HFFc6 (cell line): ENCODE measurements at regions not wholly inside any gene's neighbourhood (a gene's known extent, or its start where the extent isn't known, plus 50 kb on each side); places are given as distances from the start of the nearest gene placed in this dataset.

Experiments
- DNase-seq: peaks from one replicate; pipeline ENCODE4 v3.0.0-alpha.2; 2018
- H3K27ac Mint-ChIP-seq: 2 replicates; pipeline ENCODE4 v1.8.0; 2020; ENCODE audit warnings: mild to moderate bottlenecking, mixed read lengths
- H3K27me3 Mint-ChIP-seq: 2 replicates; pipeline ENCODE4 v1.8.0; 2021; ENCODE audit warnings: mild to moderate bottlenecking, moderate library complexity, mixed read lengths; ENCODE audit not compliant: insufficient read depth
- H3K36me3 Mint-ChIP-seq: 2 replicates; pipeline ENCODE4 v1.8.0; 2021; ENCODE audit warnings: low read depth, mixed read lengths
- H3K4me1 Mint-ChIP-seq: 2 replicates; pipeline ENCODE4 v1.8.0; 2020; ENCODE audit warnings: low read depth, mixed read lengths
- H3K4me3 Mint-ChIP-seq: 2 replicates; pipeline ENCODE4 v1.8.0; 2020; ENCODE audit warnings: mild to moderate bottlenecking, moderate library complexity, mixed read lengths
- H3K9me3 Mint-ChIP-seq: 2 replicates; pipeline ENCODE4 v1.8.0; 2020; ENCODE audit warnings: mild to moderate bottlenecking, mixed read lengths
- TF ChIP-seq, protein P1 (sequence below): fragments of 200-600 bp; sonication (generic); IDR thresholded peaks from 2 replicates; pipeline ENCODE4 v1.5.0; 2021; ENCODE audit warnings: antibody characterized with exemption, mild to moderate bottlenecking

DNA sequence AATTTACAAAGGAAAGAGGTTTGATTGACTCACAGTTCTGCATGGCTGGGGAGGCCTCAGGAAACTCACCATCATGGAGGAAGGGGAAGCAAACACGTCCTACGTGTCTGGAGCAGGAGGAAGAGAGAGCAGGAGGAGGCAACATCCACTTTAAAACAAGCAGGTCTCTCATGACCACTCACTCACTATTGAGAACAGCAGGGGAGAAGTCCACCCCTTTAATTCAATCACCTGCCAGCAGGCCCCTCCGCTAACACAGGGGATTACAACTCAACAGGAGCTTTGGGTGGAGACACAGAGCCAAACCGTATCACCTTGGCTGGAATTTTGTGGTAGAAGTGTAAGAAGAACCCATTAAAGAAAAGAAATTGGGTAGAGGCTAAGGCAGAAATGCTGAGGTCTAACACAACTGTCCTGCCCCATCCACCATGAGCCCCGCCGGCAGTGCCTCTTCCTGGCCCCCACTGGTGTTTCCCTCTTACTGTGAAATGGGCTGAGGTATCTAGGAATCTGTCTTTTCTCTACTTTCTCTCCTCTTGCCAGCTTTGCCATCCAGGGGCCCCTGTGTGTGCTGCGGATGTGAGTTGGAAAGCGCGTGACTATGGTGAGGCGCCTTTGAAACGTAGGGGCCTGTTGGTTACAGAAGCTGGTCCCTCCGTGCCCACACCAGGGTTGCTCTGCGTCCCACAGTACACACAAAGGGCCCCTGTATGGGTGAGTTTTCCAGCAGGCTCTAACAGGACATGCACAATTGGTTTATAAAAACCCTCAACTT is 108.0 kb upstream of the TMEM132D start:
- Mint-ChIP-seq H3K27me3 (no peaks in the 10 kb centered on the region; the same call in none of the 2 replicates), H3K27ac (no peak overlapping the region), H3K4me3 (no peak overlapping the region), H3K9me3 (peaks cover 42% of the 10 kb centered on the region), H3K4me1 (no peaks in the 10 kb centered on the region), H3K36me3 (no peaks in the 10 kb centered on the region)
- TF ChIP-seq, protein P1, sequence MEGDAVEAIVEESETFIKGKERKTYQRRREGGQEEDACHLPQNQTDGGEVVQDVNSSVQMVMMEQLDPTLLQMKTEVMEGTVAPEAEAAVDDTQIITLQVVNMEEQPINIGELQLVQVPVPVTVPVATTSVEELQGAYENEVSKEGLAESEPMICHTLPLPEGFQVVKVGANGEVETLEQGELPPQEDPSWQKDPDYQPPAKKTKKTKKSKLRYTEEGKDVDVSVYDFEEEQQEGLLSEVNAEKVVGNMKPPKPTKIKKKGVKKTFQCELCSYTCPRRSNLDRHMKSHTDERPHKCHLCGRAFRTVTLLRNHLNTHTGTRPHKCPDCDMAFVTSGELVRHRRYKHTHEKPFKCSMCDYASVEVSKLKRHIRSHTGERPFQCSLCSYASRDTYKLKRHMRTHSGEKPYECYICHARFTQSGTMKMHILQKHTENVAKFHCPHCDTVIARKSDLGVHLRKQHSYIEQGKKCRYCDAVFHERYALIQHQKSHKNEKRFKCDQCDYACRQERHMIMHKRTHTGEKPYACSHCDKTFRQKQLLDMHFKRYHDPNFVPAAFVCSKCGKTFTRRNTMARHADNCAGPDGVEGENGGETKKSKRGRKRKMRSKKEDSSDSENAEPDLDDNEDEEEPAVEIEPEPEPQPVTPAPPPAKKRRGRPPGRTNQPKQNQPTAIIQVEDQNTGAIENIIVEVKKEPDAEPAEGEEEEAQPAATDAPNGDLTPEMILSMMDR = no peak
- no peak for DNase-seq

DNA sequence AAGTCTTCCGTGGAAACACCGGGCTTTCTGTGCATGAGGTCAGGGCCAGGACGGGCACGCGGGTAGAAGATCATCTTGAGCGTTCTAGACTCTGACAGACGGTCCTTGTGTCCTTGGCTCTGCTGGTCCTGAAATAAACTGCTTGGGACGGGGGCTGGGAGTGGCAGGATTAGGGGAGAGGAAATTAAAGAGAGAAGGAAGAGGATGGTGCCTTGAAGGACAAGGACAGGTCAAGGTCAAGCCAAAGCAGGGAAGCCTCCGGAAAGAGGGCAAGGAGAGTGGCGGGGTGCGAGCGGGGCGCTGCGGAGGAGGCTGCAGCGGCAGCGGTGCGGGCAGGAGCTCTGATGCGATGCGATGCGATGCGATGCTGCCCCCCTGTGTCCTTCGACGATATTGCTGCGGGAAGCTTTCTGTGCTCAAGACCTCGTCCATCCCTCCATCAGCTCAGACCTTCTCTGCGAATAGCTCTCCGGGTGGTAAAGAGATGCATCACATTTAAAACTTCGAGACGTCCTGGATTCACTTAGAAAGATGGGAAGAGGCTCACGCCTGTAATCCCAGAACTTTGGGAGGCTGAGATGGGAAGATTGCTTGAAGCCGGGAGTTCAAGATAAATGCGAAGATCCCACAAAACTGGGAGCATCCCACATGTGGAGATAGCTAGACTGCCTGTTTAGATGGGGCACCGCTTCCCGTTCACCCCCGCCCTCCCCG is 110.1 kb upstream of the TMEM132D start:
- Mint-ChIP-seq H3K27ac (no peak overlapping the region), H3K36me3 (no peaks in the 10 kb centered on the region), H3K4me1 (no peaks in the 10 kb centered on the region), H3K27me3 (peaks cover 3% of the 10 kb centered on the region), H3K9me3 (peaks cover 36% of the 10 kb centered on the region), H3K4me3 (no peak overlapping the region)
- DNase-seq = no peak
- TF ChIP-seq, protein P1 = peak; percentile 67

DNA sequence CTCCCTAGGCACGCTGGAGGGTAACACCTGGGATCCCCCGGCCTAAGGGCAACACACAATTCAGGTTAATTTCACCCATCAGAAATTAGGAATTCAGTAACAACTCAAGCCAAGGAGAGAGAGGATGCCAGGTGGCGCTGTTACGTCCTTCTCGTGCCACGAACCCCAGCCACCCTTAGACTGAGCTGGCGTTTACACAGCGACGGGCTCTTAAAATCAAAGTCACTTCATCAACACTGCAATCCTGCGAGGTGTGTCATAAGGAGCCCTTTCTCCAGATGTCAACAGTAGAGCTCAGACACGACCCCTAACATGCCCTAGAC is 110.6 kb upstream of the TMEM132D start:
- H3K27ac Mint-ChIP-seq = no peak overlapping the region
- no peaks in the 10 kb centered on the region for H3K36me3 Mint-ChIP-seq
- DNase-seq = no peak
- TF ChIP-seq, protein P1 = no peak
- no peaks in the 10 kb centered on the region for H3K4me1 Mint-ChIP-seq
- H3K27me3 Mint-ChIP-seq = peaks cover 3% of the 10 kb centered on the region
- peaks cover 31% of the 10 kb centered on the region for H3K9me3 Mint-ChIP-seq
- no peak overlapping the region for H3K4me3 Mint-ChIP-seq

DNA sequence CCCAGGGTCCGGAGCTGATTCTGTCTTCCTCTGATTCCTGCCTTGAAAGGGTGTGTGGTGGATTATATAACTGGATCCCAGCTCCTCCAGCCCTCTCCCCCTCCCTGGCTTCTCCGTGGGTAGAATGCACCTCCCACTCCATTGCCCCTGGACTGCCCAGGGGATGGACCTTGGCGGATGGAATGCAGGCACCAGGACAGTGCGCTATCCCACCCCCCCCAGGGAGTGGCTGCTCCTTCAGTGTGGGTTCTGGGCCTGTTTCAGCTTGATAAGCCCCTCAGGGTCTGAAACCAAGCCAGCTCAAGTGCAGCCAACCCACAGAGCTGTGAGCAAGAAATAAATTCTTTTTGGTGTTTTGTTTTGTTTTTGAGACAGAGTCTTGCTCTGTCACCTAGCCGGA is 112.4 kb upstream of the TMEM132D start:
- Mint-ChIP-seq H3K9me3 (peaks cover 22% of the 10 kb centered on the region), H3K36me3 (no peaks in the 10 kb centered on the region), H3K27ac (no peak overlapping the region), H3K4me3 (no peak overlapping the region), H3K27me3 (peaks cover 3% of the 10 kb centered on the region), H3K4me1 (no peaks in the 10 kb centered on the region)
- DNase-seq = no peak
- TF ChIP-seq, protein P1 = no peak

- H3K27ac Mint-ChIP-seq = no peak overlapping the region
- H3K36me3 Mint-ChIP-seq = no peaks in the 10 kb centered on the region
- H3K4me3 Mint-ChIP-seq = no peak overlapping the region
- peaks cover 3% of the 10 kb centered on the region for H3K27me3 Mint-ChIP-seq
- DNase-seq = no peak
- TF ChIP-seq, protein P1 = no peak
- H3K9me3 Mint-ChIP-seq = peaks cover 17% of the 10 kb centered on the region
- no peaks in the 10 kb centered on the region for H3K4me1 Mint-ChIP-seq
Measured at GRCh38 chr12:130016986-130017385, 113.2 kb upstream of the TMEM132D start.
